DMS153 treated with DMSO at 0.1 percent for 48 hours (cell line): ENCODE measurements at regions not wholly inside any gene's neighbourhood (a gene's known extent, or its start where the extent isn't known, plus 50 kb on each side); places are given as distances from the start of the nearest gene placed in this dataset.
"Not testable (repeated sequence)": the region's sequence is repeated elsewhere in the genome, so short reads cannot be mapped to it uniquely, and the experiment has no call there.

Experiments
- DNase-seq: peaks from one replicate; lab custom pipeline; 2025; ENCODE audit not compliant: unreplicated experiment; lab: John Stamatoyannopoulos, UW

DNA sequence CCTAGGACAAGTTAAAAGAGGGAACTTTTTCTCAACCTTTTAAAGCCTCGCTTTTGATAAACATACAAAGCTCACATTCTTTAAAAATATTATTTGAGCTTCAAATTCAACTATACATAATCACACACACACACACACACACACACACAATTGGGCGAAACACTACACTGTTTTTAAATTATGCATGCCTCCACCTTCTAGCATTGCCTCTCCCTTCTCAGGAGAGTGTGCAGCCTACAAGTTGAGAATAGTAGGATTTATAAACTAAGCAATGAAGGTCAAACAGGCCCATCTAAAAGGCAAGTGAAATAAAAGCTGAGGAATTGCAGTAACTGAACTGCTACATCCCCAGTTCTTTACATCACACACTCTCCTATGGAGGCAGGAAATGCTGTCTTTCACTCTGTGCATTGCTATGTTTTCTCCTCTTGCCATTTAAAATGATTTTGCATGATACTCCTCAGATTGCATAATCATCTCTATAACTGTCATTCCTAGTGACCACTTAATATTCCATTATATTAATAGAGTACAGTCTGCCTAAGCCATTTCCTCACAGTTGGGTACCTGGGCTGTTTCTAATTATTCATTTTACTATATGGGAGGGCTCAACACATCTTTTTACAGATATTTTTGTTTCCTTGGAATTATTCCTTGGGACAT is 92.5 kb upstream of the KCNE2 start:
- DNase-seq = no peak

GRCh38 chr21:34272321-34272720 is 91.5 kb upstream of the KCNE2 start:
- DNase-seq = no peak

GRCh38 chr21:34274001-34274400 is 89.8 kb upstream of the KCNE2 start:
- DNase-seq = no peak

- DNase-seq = no peak
These were observed 86.9 kb upstream of the KCNE2 start for GRCh38 chr21:34276711-34277425.

DNA sequence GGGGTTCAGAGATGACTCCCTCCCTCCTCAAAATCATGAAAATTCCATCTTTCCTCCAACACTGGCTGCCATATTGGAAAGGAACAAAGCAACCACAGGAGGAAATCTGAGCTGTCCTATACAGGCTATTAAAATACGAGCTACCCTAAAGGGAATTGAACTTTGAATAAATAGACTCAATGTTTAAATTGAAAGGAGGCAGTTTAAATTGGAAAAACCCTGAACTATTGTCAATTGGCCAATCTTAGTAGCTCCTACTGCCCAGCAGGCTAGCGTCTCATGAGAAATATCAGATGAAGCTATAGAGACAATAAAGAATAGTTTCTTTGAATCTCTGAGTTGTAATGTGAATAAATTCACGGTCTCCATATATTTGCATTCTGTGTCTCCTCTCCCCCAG is 85.4 kb upstream of the KCNE2 start:
- DNase-seq = no peak

- DNase-seq = no peak
These were observed 84.5 kb upstream of the KCNE2 start for GRCh38 chr21:34279285-34279684.

DNA sequence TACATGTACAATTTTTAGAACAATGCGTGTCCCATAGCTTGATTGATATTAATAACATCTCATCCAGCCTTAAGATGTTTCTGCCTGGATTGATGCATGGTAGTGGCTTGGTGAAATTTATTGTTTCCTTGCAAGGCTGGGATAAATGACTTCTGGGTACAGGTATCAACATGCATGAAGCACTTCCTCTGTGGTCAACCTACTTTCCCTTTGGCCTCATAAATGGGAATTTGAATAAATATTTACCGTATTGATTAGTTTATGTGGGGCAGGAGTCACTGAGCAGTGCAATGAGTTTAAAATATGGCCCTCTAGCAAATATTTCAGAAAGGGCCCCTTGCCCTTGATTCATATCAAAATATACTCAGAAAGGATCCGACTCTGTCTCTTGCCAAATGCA is 83.9 kb upstream of the KCNE2 start:
- DNase-seq = no peak

GRCh38 chr21:34280389-34280795 is 83.4 kb upstream of the KCNE2 start:
- DNase-seq = no peak

- DNase-seq = no peak
These were observed 82.8 kb upstream of the KCNE2 start for GRCh38 chr21:34280959-34281358.

DNA sequence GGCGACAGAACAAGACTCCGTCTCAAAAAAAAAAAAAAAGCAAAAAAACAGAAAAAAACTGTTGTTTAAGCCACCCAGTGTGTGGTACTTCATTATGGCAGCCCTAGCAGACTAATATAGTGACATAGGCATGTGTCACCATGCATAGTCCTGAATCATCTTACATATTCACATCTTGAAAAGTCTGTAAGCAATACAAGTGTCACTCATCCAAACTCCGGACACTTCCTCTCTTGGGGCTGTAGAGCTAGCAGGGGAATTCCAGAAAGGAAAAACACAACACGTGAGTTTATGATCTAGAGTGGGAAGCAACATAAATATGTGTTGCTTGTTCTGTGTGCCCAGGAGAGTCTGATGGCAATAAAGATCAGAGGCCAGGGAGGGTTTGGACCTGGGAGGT is 81.6 kb upstream of the KCNE2 start:
- no peak for DNase-seq

- no peak for DNase-seq
These were observed 79.1 kb upstream of the KCNE2 start for GRCh38 chr21:34284666-34285065.

DNA sequence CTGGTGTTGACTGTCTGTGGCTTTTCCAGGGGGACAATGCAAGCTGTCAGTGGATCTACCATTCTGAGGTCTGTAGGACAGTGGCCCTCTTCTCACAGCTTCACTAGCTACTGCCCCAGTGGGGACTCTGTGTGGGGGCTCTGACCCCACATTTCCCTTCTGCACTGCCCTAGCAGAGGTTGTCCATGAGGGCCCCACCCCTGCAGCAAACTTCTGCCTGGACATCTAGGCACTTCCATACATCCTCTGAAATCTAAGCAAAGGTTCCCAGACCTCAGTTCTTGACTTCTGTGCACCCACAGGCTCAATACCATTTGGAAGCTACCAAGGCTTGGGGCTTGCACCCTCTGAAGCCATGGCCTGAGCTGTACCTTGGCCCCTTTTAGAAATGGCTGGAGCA is 75.8 kb upstream of the KCNE2 start:
- not testable (repeated sequence) for DNase-seq

DNA sequence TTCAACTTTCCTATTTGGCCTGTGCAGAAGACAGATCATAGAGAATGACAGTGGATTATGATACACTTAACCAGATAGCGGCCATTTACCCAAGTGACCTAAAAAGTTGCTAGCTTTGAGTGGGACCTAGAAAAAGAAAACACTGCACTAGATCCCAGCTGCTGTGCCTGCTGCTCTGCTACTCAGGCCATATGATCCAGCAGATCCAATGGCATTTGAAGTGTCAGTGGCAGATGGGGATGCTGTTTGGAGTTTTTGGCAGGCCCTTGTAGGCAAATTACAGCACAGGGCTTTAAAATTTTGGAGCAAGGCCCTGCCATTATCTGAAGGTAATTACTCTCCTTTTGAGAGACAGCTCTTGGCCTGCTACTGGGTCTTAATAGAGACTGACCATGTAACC is 74.0 kb upstream of the KCNE2 start:
- no peak for DNase-seq

DNA sequence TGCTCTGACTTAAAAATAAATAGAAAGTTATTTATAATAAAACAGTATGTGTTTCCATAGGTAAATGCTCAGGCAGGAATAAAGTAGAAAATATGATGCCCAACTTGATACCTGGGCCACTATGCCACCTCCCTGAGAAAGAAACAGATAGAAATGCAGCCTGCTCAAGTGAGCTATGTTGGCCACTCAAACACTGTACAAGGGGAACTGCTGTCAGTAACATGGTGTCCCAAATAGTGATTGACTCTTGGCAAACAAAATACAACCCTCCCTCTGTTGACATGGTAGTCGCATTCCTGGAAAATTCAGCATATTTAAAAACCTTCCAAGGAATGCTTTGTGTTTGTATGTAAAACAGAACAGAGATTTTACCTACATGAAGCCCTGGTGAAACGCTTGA is 66.9 kb upstream of the KCNE2 start:
- DNase-seq = no peak

DNA sequence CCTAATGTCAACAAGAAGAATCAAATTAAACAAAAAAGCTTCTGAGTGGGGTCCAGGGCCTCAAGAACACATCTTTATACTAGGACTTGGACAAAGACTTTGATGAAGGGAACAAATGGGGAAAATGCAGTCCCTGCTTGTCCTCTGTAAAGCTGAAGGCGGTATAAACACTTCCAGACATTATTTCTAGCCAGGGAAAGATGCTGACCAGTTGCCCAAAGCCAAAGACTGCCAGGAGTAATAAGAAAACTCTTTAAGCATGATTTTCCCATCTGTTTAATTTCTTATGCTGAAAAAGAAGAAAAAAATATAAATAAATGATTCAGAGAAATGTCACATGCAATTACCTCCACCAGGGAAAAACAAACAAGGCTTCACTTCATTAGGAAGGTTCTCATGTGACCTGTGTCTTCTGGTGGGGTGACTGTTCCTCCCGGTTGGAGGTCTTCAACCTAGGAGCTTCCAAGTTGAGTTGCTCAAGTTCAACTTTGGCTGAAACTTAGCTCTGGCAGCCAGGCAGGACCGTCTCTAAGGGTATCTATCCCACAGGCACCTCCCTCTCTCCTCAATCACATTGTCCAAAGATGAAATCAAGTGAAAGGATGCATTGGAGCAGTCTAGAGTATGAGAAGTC is 65.2 kb upstream of the KCNE2 start:
- no peak for DNase-seq

GRCh38 chr21:34299168-34299539 is 64.7 kb upstream of the KCNE2 start:
- no peak for DNase-seq

DNA sequence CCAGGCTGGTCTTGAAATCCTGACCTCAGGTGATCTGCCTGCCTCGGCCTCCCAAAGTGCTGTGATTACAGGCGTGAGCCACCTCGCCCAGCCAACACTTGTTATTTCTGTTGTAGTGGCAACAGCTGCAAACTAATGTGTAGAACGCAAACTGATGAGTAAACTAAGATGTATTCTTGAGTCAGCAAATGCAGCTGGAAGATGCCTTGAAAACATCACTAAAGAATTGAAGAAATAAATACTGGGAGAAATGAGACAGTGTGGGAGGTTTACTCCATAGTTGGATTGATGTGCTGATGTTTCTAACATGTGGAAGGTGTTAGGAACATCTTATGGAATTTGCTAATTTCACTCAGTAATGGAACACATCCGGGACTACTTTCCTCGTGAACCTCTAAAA is 61.3 kb upstream of the KCNE2 start:
- DNase-seq = no peak

- DNase-seq = no peak
These were observed 57.9 kb upstream of the KCNE2 start for GRCh38 chr21:34305605-34306604.

DNA sequence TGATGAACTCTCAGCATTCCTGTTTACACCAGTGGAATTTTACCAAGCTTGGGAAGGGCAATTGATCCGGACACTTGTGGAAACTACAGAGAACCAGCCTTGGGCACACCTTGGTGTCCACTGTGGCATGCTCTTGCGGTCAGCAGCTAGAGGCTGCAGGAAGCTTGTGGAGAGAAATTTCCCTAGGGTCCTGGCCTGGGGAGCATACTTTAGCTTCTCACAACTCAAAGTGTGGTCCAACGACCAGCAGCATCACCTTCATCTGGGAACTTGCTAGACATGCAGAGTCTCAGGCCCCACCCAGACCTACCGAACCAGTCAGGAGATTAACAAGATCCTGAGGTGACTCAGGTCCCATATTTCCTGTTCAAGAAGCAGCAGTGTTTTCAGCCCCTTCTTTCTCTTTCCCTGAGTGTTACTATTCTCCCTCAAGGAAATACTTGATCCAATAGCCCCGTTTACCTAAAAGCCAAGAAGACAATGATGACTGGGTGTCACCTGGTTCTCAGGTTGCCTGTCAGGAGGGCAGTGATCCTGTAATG is 55.7 kb upstream of the KCNE2 start:
- DNase-seq = no peak

DNA sequence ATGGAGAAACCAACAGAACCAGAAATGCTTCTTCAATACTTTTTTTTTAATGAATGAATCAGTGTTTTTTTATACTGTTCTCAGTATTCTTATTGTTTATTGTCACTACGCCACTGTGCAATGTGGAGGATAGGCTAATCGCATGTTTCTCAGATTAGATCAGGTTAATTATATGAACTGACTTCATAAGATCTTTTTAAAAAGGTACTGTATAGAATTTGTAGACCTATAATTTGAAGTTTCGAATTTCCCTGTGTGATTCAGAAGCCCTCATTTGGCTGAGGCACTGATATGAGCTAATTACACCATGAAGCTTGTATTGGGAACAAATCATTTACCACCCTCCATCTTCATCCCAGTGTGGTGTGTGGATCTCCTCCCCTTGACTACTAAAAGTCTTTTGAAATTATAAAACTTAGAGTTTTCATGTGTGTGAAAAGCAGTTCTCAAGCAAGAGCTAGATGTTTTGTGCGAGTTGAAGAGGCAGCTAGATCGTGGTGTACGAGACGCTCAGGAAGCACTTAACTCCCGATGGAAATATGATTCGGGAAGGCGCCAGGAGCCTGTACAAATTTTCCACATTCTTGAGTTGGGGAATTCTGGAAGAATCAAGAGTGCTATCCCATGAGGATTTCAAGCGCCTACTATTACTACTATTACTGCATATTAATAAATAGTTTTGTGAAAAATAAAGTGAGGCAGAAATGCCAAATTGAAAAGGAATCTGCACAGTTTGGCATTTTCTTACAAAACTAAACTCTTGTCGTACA is 52.1 kb upstream of the KCNE2 start:
- no peak for DNase-seq
